Smooth muscle cell (in vitro differentiated cells): ENCODE measurements at regions not wholly inside any gene's neighbourhood (a gene's known extent, or its start where the extent isn't known, plus 50 kb on each side); places are given as distances from the start of the nearest gene placed in this dataset.

Source experiments
- DNase-seq: peaks from one replicate; lab custom pipeline; 2025; ENCODE audit not compliant: unreplicated experiment; lab: John Stamatoyannopoulos, UW
- H2AFZ ChIP-seq: fragments of 200-600 bp; sonication (generic); 2 replicates; pipeline ENCODE4 v1.6.0; 2016; ENCODE audit warnings: antibody characterized with exemption, low read depth, mild to moderate bottlenecking
- H3F3A ChIP-seq: fragments of 200-600 bp; sonication (generic); 2 replicates; pipeline ENCODE4 v1.6.0; 2017; ENCODE audit warnings: antibody characterized with exemption, low read depth
- H3K27ac ChIP-seq: fragments of 200-600 bp; sonication (generic); 2 replicates; pipeline ENCODE4 v1.5.1; 2016; ENCODE audit warnings: low read depth, mild to moderate bottlenecking
- H3K27me3 ChIP-seq: fragments of 200-600 bp; sonication (generic); 2 replicates; pipeline ENCODE4 v1.6.1; 2016; ENCODE audit warnings: low read depth, mild to moderate bottlenecking
- H3K36me3 ChIP-seq: fragments of 200-600 bp; sonication (generic); 2 replicates; pipeline ENCODE4 v1.5.1; 2016; ENCODE audit warnings: low read depth
- H3K4me1 ChIP-seq: fragments of 200-600 bp; sonication (generic); 2 replicates; pipeline ENCODE4 v1.5.1; 2016; ENCODE audit warnings: low read depth
- H3K4me2 ChIP-seq: fragments of 200-600 bp; sonication (generic); 2 replicates; pipeline ENCODE4 v1.6.0; 2016; ENCODE audit warnings: mild to moderate bottlenecking
- H3K4me3 ChIP-seq: fragments of 200-600 bp; sonication (generic); 2 replicates; pipeline ENCODE4 v1.5.1; 2016; ENCODE audit warnings: mild to moderate bottlenecking
- H3K79me2 ChIP-seq: fragments of 200-600 bp; sonication (generic); 2 replicates; pipeline ENCODE4 v1.6.0; 2016; ENCODE audit warnings: low read depth, mild to moderate bottlenecking
- H3K9ac ChIP-seq: fragments of 200-600 bp; sonication (generic); 2 replicates; pipeline ENCODE4 v1.6.0; 2016; ENCODE audit warnings: low read depth
- H3K9me3 ChIP-seq: fragments of 200-600 bp; sonication (generic); replicated peaks from 2 replicates; pipeline ENCODE4 v1.5.1; 2016; ENCODE audit warnings: low read depth
- H4K20me1 ChIP-seq: fragments of 200-600 bp; sonication (generic); 2 replicates; pipeline ENCODE4 v1.6.0; 2016; ENCODE audit warnings: low read depth
- whole genome bisulfite sequencing: methylation state at CpG from one replicate; pipeline ENCODE4 v1.1.7; 2016; ENCODE audit warnings: low lambda C conversion rate; 5-methylcytosine and 5-hydroxymethylcytosine counted together
- TF ChIP-seq, protein P1 (sequence below): fragments of 200-600 bp; sonication (generic); IDR thresholded peaks from 2 replicates; pipeline ENCODE4 v1.5.1; 2017; ENCODE audit warnings: borderline replicate concordance, mild to moderate bottlenecking, antibody characterized with exemption; ENCODE audit not compliant: insufficient read depth, poor library complexity, severe bottlenecking

DNA sequence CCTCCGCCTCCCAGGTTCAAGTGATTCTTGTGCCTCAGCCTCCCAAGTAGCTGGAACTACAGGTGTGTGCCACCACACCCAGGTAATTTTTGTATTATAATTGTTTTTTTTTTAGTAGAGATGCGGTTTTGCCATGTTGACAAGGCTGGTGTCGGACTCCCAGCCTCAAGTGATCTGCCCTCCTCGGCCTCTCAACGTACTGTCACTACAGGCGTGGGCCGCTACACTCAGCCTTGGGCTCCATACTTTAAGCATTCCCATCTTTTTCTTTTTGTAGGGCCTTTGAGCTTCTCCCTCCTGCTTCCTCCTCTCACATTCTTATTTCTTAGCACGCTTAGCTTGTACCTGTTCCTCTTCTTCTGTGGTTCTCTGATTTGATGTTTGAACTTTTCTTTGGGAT lies 62.8 kb downstream of the SERPINA3 start:
- peaks cover 8% of the 10 kb centered on the region for H3K27me3 ChIP-seq
- no peak for DNase-seq
- no peaks in the 10 kb centered on the region for H3K36me3 ChIP-seq
- H3K79me2 ChIP-seq = no peaks in the 10 kb centered on the region
- H3K4me3 ChIP-seq = no peak overlapping the region
- H3K4me2 ChIP-seq = no peak overlapping the region
- 94% methylated on average over 8 of the region's 8 CpGs for WGBS
- H3F3A ChIP-seq = no peaks in the 10 kb centered on the region
- no peaks in the 10 kb centered on the region for H3K4me1 ChIP-seq
- no peak overlapping the region for H3K9ac ChIP-seq
- TF ChIP-seq, protein P1, sequence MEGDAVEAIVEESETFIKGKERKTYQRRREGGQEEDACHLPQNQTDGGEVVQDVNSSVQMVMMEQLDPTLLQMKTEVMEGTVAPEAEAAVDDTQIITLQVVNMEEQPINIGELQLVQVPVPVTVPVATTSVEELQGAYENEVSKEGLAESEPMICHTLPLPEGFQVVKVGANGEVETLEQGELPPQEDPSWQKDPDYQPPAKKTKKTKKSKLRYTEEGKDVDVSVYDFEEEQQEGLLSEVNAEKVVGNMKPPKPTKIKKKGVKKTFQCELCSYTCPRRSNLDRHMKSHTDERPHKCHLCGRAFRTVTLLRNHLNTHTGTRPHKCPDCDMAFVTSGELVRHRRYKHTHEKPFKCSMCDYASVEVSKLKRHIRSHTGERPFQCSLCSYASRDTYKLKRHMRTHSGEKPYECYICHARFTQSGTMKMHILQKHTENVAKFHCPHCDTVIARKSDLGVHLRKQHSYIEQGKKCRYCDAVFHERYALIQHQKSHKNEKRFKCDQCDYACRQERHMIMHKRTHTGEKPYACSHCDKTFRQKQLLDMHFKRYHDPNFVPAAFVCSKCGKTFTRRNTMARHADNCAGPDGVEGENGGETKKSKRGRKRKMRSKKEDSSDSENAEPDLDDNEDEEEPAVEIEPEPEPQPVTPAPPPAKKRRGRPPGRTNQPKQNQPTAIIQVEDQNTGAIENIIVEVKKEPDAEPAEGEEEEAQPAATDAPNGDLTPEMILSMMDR = no peak
- H3K27ac ChIP-seq = no peak overlapping the region
- H4K20me1 ChIP-seq = no peaks in the 10 kb centered on the region
- no peak overlapping the region for H2AFZ ChIP-seq
- no peaks in the 10 kb centered on the region for H3K9me3 ChIP-seq

DNA sequence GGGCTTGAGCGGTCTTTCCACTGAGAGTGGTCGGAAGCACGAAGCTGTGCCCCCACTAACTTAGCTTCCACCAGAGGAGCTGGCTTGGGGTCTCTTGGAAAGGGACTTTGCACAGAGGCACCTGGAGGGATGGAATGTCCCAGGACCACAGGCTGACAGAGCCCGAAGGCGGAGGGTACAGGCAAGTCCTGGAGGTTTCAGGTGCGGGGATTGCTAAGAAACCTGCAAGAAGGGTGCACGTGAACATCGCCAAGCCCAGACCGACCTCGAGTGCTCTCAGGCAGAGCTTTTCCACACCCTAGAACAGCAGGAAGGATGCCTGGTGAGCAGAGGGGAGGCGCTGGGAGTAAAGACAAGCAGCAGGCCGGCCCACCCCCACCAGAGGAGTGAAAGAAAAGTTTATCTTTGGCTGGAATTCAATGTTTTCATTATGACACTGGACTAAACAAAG lies 61.6 kb downstream of the SERPINA3 start:
- Histone ChIP-seq H3K27me3 (peaks cover 8% of the 10 kb centered on the region), H3K79me2 (no peaks in the 10 kb centered on the region), H3K4me3 (no peak overlapping the region), H2AFZ (no peak overlapping the region), H3K27ac (no peak overlapping the region), H3F3A (no peaks in the 10 kb centered on the region), H4K20me1 (no peaks in the 10 kb centered on the region), H3K9ac (no peak overlapping the region), H3K36me3 (no peaks in the 10 kb centered on the region), H3K9me3 (no peaks in the 10 kb centered on the region), H3K4me2 (no peak overlapping the region), H3K4me1 (no peaks in the 10 kb centered on the region)
- WGBS = 84% methylated on average over 12 of the region's 12 CpGs
- TF ChIP-seq, protein P1 = no peak
- DNase-seq = no peak
